ENCODE measurements at regions not wholly inside any gene's neighbourhood (a gene's known extent, or its start where the extent isn't known, plus 50 kb on each side); places are given as distances from the start of the nearest gene placed in this dataset.
"Not testable (repeated sequence)": the region's sequence is repeated elsewhere in the genome, so short reads cannot be mapped to it uniquely, and the experiment has no call there.

- H3K4me3 ChIP-seq (ENCODE audit: low read depth, low read length), result no peak overlapping the region
- no peak for TF ChIP-seq CTCF (IDR thresholded peaks at IDR 0.05; ENCODE audit: low read depth, low read length)
Observed at GRCh38 chr16:17970157-17970765, 366.3 kb downstream of the NPIPA8 start.

GRCh38 chr16:17965133-17965900 lies 371.2 kb downstream of the NPIPA8 start:
- TF ChIP-seq CTCF (IDR thresholded peaks at IDR 0.05; ENCODE audit: low read depth, low read length), result no peak
- H3K4me3 ChIP-seq (ENCODE audit: low read depth, low read length), result no peak overlapping the region

GRCh38 chr16:17964196-17964595 lies 372.3 kb downstream of the NPIPA8 start:
- TF ChIP-seq CTCF (IDR thresholded peaks at IDR 0.05; ENCODE audit: low read depth, low read length), result no peak
- no peak overlapping the region for H3K4me3 ChIP-seq (ENCODE audit: low read depth, low read length)

GRCh38 chr16:17963185-17963836 lies 373.2 kb downstream of the NPIPA8 start:
- H3K4me3 ChIP-seq (ENCODE audit: low read depth, low read length), result no peak overlapping the region
- TF ChIP-seq CTCF (IDR thresholded peaks at IDR 0.05; ENCODE audit: low read depth, low read length), result no peak

- TF ChIP-seq CTCF (IDR thresholded peaks at IDR 0.05; ENCODE audit: low read depth, low read length), result no peak
- H3K4me3 ChIP-seq (ENCODE audit: low read depth, low read length), result no peak overlapping the region
Observed at GRCh38 chr16:17962726-17963125, 373.8 kb downstream of the NPIPA8 start.

- H3K4me3 ChIP-seq (ENCODE audit: low read depth, low read length), result not testable (repeated sequence)
Observed at GRCh38 chr16:17961822-17962221, 374.7 kb downstream of the NPIPA8 start.

- no peak for TF ChIP-seq CTCF (IDR thresholded peaks at IDR 0.05; ENCODE audit: low read depth, low read length)
- H3K4me3 ChIP-seq (ENCODE audit: low read depth, low read length), result no peak overlapping the region
Observed at GRCh38 chr16:17951378-17951777, 385.2 kb downstream of the NPIPA8 start.

Measured in WI38 (cell line).